Activated naive CD8-positive, alpha-beta T cell (primary cell): ENCODE measurements at regions not wholly inside any gene's neighbourhood (a gene's known extent, or its start where the extent isn't known, plus 50 kb on each side); places are given as distances from the start of the nearest gene placed in this dataset.

Source experiments
- H3K27ac Mint-ChIP-seq: one replicate; pipeline ENCODE4 v1.8.0; 2021; ENCODE audit warnings: mixed read lengths
- H3K27me3 Mint-ChIP-seq: one replicate; pipeline ENCODE4 v1.8.0; 2021; ENCODE audit warnings: mixed read lengths
- H3K36me3 Mint-ChIP-seq: one replicate; pipeline ENCODE4 v1.8.0; 2021; ENCODE audit warnings: mixed read lengths
- H3K4me1 Mint-ChIP-seq: one replicate; pipeline ENCODE4 v1.8.0; 2021; ENCODE audit warnings: low read depth, mixed read lengths
- H3K4me3 Mint-ChIP-seq: one replicate; pipeline ENCODE4 v1.8.0; 2021; ENCODE audit warnings: mild to moderate bottlenecking, mixed read lengths
- H3K9me3 Mint-ChIP-seq: one replicate; pipeline ENCODE4 v1.8.0; 2021; ENCODE audit warnings: low read depth, mixed read lengths

- no peaks in the 10 kb centered on the region for H3K4me1 Mint-ChIP-seq
- H3K27me3 Mint-ChIP-seq = no peaks in the 10 kb centered on the region
- H3K27ac Mint-ChIP-seq = no peak overlapping the region
- H3K4me3 Mint-ChIP-seq = no peak overlapping the region
- no peaks in the 10 kb centered on the region for H3K36me3 Mint-ChIP-seq
- no peaks in the 10 kb centered on the region for H3K9me3 Mint-ChIP-seq
Measured at GRCh38 chr6:113347436-113347835, 509.7 kb upstream of the MARCKS start.

- Mint-ChIP-seq H3K4me1 (no peaks in the 10 kb centered on the region), H3K27me3 (no peaks in the 10 kb centered on the region), H3K36me3 (no peaks in the 10 kb centered on the region), H3K9me3 (no peaks in the 10 kb centered on the region), H3K4me3 (no peak overlapping the region), H3K27ac (no peak overlapping the region)
Measured at GRCh38 chr6:113350461-113350860, 506.7 kb upstream of the MARCKS start.

GRCh38 chr6:113351173-113351834, 505.8 kb upstream of the MARCKS start:
- H3K9me3 Mint-ChIP-seq = no peaks in the 10 kb centered on the region
- H3K27me3 Mint-ChIP-seq = no peaks in the 10 kb centered on the region
- H3K4me3 Mint-ChIP-seq = no peak overlapping the region
- no peak overlapping the region for H3K27ac Mint-ChIP-seq
- no peaks in the 10 kb centered on the region for H3K36me3 Mint-ChIP-seq
- H3K4me1 Mint-ChIP-seq = no peaks in the 10 kb centered on the region

- H3K36me3 Mint-ChIP-seq = no peaks in the 10 kb centered on the region
- no peak overlapping the region for H3K27ac Mint-ChIP-seq
- no peak overlapping the region for H3K4me3 Mint-ChIP-seq
- no peaks in the 10 kb centered on the region for H3K4me1 Mint-ChIP-seq
- no peaks in the 10 kb centered on the region for H3K9me3 Mint-ChIP-seq
- H3K27me3 Mint-ChIP-seq = no peaks in the 10 kb centered on the region
Measured at GRCh38 chr6:113352029-113352801, 504.9 kb upstream of the MARCKS start.

- no peaks in the 10 kb centered on the region for H3K4me1 Mint-ChIP-seq
- H3K4me3 Mint-ChIP-seq = no peak overlapping the region
- H3K27ac Mint-ChIP-seq = no peak overlapping the region
- no peaks in the 10 kb centered on the region for H3K9me3 Mint-ChIP-seq
- H3K36me3 Mint-ChIP-seq = no peaks in the 10 kb centered on the region
- H3K27me3 Mint-ChIP-seq = peaks cover 1% of the 10 kb centered on the region
Measured at GRCh38 chr6:113352831-113353230, 504.3 kb upstream of the MARCKS start.

GRCh38 chr6:113353392-113353791, 503.8 kb upstream of the MARCKS start:
- no peaks in the 10 kb centered on the region for H3K36me3 Mint-ChIP-seq

GRCh38 chr6:113354204-113354895, 502.8 kb upstream of the MARCKS start:
- Mint-ChIP-seq H3K4me3 (no peak overlapping the region), H3K9me3 (no peaks in the 10 kb centered on the region), H3K36me3 (no peaks in the 10 kb centered on the region), H3K27ac (no peak overlapping the region), H3K27me3 (peaks cover 1% of the 10 kb centered on the region), H3K4me1 (no peaks in the 10 kb centered on the region)

More at GRCh38 chr6:113353392-113353791, 503.8 kb upstream of the MARCKS start:
- H3K9me3 Mint-ChIP-seq = no peaks in the 10 kb centered on the region
- no peaks in the 10 kb centered on the region for H3K4me1 Mint-ChIP-seq
- H3K27ac Mint-ChIP-seq = no peak overlapping the region
- H3K27me3 Mint-ChIP-seq = peaks cover 1% of the 10 kb centered on the region
- no peak overlapping the region for H3K4me3 Mint-ChIP-seq

- Mint-ChIP-seq H3K27me3 (peaks cover 1% of the 10 kb centered on the region), H3K36me3 (no peaks in the 10 kb centered on the region), H3K4me1 (no peaks in the 10 kb centered on the region), H3K27ac (no peak overlapping the region), H3K4me3 (no peak overlapping the region), H3K9me3 (no peaks in the 10 kb centered on the region)
Measured at GRCh38 chr6:113356139-113356538, 501.0 kb upstream of the MARCKS start.

- H3K4me1 Mint-ChIP-seq = no peaks in the 10 kb centered on the region
- no peak overlapping the region for H3K27ac Mint-ChIP-seq
- peaks cover 1% of the 10 kb centered on the region for H3K27me3 Mint-ChIP-seq
- H3K9me3 Mint-ChIP-seq = no peaks in the 10 kb centered on the region
- no peaks in the 10 kb centered on the region for H3K36me3 Mint-ChIP-seq
- H3K4me3 Mint-ChIP-seq = no peak overlapping the region
Measured at GRCh38 chr6:113357041-113357440, 500.1 kb upstream of the MARCKS start.

GRCh38 chr6:113358063-113358583, 499.0 kb upstream of the MARCKS start:
- peaks cover 1% of the 10 kb centered on the region for H3K27me3 Mint-ChIP-seq
- no peak overlapping the region for H3K4me3 Mint-ChIP-seq
- no peaks in the 10 kb centered on the region for H3K36me3 Mint-ChIP-seq
- no peaks in the 10 kb centered on the region for H3K4me1 Mint-ChIP-seq
- H3K9me3 Mint-ChIP-seq = no peaks in the 10 kb centered on the region
- H3K27ac Mint-ChIP-seq = no peak overlapping the region

GRCh38 chr6:113359155-113360140, 497.7 kb upstream of the MARCKS start:
- Mint-ChIP-seq H3K27me3 (peaks cover 1% of the 10 kb centered on the region), H3K4me3 (no peak overlapping the region)

GRCh38 chr6:113361014-113361645, 496.0 kb upstream of the MARCKS start:
- Mint-ChIP-seq H3K27me3 (peaks cover 1% of the 10 kb centered on the region), H3K4me1 (no peaks in the 10 kb centered on the region), H3K9me3 (no peaks in the 10 kb centered on the region), H3K4me3 (no peak overlapping the region), H3K27ac (no peak overlapping the region), H3K36me3 (no peaks in the 10 kb centered on the region)

More at GRCh38 chr6:113359155-113360140, 497.7 kb upstream of the MARCKS start:
- Mint-ChIP-seq H3K36me3 (no peaks in the 10 kb centered on the region), H3K9me3 (no peaks in the 10 kb centered on the region), H3K4me1 (no peaks in the 10 kb centered on the region), H3K27ac (no peak overlapping the region)

GRCh38 chr6:113362301-113363047, 494.7 kb upstream of the MARCKS start:
- Mint-ChIP-seq H3K9me3 (no peaks in the 10 kb centered on the region), H3K27ac (no peak overlapping the region), H3K4me1 (no peaks in the 10 kb centered on the region), H3K27me3 (peaks cover 1% of the 10 kb centered on the region), H3K36me3 (no peaks in the 10 kb centered on the region), H3K4me3 (no peak overlapping the region)
